HG03354 (cell line): ENCODE measurements at regions not wholly inside any gene's neighbourhood (a gene's known extent, or its start where the extent isn't known, plus 50 kb on each side); places are given as distances from the start of the nearest gene placed in this dataset.
A peak's percentile ranks its signal among the peaks of the same experiment; 100 is the strongest.
"Not testable (repeated sequence)": the region's sequence is repeated elsewhere in the genome, so short reads cannot be mapped to it uniquely, and the experiment has no call there.

ENCODE experiments used
- ATAC-seq: cut with Tn5 transposase; IDR thresholded peaks from one replicate; pipeline ENCODE4 v1.9.1; 2021; ENCODE audit warnings: mild to moderate bottlenecking; ENCODE audit not compliant: unreplicated experiment, poor library complexity, severe bottlenecking

DNA sequence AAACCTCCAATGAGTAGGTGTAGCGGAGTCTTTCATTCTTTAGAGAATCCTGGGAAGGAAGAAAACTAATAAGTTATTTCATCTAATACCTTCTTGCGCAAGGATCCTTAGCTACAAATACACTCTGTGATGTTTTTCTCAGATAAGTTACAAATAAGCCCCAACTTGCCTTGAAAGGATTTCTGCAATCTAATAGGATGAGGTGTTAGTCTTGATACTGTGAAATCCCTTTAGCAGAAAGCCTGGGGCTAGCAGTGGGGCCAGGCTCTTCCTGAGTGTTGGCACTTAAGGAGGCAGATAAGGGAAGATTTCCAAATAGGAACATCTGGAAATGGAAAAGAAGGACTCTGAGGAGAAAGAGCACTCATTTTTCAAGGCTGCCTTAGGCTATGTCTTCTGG, 168.0 kb upstream of the DAB1 start:
- ATAC-seq, result no peak

DNA sequence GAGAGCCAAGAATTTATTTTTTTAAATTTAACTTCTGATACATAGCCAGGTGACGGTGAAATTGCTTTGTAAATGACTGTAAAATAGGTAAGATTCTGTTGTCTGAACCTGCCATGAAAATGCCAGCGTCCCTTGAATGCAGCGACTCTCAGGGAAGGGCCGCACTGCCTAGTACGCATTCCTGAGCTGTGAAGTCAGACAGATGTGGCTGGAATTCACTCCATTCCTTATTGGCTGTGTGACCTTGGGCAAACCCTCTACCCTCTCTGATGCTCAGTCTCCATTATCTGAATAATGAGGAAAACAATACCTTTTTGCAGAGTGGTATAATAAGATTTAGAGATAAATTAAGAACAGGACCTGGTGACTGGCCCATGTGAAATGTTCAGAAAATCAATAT, 167.1 kb upstream of the DAB1 start:
- no peak for ATAC-seq

DNA sequence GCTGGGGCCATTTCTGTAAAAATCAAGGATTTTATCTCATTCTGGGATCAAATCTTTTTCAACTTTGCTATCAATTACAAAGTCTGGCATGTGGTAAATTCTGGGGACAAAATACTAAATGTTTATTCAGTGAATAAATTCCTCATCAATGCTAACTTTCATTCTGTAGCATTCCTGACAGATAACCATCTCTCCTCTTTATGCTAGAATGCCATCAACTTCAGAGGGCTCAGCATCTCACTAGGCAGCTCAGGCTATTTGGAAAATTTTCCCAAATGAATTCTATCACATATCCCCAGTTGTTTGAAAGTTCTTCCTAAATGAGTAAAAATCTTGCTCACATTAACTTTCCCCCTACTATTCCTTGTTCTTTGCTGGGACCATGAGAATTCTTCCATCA, 163.0 kb upstream of the DAB1 start:
- no peak for ATAC-seq

DNA sequence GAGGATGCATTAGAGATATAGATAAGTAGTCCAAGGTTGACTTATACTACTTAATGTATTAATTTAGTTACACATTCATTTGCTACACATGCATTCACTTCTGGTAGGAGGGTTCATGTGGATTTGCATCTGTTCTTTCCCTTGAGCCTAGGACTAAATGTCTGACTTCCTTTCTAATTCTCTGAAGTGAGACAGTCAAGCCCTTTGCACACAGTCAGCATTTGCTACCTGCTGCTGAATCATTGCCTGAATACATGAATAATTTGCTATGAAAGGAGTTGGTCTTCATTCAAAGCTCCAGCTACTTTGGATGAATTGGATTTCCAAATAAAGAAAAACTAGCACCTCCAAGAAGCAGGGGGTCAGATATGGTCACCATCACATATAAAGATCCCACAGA, 154.8 kb upstream of the DAB1 start:
- no peak for ATAC-seq

DNA sequence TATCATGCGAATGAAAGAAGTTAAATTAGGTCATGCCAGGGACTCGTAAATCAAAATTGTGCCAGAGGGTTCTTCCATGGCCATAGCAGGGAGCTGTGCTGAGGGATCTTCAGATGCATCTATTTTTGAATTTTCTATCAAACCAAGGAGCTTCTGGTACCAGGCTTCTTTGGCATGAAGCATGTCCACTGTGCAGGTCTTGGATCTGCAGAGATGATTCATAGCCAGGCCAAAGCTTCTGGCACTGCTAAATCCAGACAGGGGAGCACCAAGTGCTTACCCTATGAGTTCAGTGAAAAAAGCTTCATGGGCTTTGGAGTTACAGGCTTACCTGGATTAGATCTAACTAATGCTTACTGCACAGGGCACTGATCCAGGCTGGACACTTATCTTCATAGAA, 154.2 kb upstream of the DAB1 start:
- no peak for ATAC-seq

DNA sequence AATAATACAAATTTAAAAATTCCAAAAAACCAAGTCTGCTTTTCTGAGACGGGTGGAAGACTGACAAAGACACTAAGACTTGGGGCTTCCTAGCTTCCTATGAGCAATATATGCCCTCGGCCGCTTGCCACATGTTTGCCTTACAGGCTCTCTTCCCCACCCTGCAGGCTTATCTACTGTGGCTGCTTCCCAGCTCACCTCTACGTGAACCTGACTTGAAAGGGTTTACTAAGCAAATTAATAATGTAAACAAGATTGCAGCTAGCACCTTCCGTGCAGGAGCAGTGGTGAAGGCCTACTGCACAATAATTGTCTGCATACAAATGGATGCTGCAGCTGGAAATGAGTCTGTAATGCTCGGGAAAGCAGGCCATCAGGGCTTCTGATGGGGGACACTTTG, 152.9 kb upstream of the DAB1 start:
- ATAC-seq, result no peak

GRCh38 chr1:57572016-57572415, 148.2 kb upstream of the DAB1 start:
- ATAC-seq, result no peak

GRCh38 chr1:57558066-57558465, 134.2 kb upstream of the DAB1 start:
- ATAC-seq, result not testable (repeated sequence)

GRCh38 chr1:57553666-57554065, 129.8 kb upstream of the DAB1 start:
- ATAC-seq, result no peak

DNA sequence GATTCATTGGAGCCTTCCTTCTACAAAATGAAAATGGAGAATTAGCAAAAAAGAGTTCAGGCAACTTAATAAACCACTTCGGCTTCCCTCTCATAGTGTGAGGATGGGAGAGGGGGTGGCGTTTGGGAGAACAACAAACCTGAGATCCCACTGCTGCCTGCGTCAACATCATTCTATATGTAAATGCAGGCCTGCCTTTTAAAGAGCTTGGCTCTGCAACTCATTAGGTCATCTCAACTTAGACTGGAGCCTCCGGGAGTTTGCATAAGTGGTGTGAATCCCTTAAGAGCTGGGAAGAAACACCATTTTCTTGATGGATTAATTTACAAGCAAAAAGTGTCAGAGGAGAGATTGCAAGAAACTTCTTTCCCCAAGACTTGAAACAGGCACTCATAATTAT, 127.6 kb upstream of the DAB1 start:
- ATAC-seq, result no peak

GRCh38 chr1:57550092-57550491, 126.2 kb upstream of the DAB1 start:
- peak; percentile 75 for ATAC-seq

DNA sequence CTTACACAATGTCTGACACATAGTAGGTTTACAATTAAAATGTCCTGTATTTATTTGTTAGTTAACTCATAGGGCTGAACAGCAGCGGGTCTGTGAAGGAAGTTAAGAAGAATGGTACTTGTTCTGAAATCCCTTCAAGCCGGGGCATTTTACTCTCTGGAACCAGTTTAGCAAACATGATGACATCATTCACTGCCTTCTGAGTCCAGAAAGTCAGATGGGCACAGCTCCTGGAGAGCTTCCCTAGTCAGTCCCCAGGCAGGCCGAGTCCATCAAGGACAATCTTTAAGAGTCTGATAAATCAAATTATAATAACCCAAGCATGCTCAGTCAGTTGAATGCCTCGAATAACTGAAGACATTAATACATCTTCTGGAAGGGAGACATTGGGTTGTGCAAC, 125.4 kb upstream of the DAB1 start:
- ATAC-seq, result no peak

DNA sequence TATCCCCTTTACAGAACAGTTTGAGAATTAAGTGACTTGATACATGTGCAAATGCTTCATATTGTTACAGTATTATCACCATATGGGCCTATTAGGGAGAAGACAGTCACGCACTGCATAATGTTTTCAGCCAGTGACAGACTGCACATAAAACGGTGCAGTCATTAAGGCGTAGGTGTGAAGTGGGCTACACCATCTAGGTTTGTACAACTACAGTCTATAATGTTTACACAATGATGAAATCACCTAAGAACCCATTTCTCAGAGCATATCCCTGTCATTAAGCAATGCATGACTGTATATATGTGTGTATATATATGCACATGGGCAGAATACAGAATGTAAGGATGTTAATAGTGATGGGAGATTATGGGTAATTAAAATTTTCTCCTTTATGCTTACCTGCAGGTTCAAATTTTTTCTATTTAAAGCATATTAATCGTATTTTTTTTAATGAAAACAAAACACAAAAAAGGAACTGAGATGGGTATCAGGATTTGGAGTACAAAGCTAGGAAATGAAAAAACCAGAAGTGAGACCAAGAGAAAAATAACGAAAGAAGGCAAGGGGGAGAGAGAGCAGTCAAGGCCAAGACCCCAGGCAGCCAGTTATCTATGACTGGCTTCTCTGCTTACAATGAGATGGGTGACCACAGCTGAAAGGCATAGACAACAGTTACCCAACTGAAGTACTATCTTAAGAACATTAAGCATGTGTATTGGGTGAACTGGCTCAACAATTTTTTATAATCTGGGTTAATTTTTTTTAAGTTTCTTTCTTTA, 122.9 kb upstream of the DAB1 start:
- no peak for ATAC-seq

DNA sequence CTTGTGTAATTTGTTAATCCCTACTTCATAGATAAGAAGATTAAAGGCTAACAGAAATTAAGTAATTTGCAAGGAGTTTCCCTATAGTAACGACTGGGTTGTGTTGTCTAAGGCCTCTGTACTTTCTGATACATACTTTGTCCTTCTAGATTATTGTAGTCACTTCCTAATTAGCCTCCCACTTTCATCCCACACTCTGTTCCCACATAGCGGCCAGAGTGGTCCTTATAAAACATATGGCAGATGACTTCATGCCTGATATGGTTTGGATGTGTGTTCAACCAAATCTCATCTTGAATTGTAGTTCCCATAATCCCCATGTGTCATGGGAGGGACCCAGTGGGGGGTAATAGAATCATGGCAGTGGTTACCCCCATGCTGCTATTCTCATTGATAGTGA, 120.5 kb upstream of the DAB1 start:
- no peak for ATAC-seq

DNA sequence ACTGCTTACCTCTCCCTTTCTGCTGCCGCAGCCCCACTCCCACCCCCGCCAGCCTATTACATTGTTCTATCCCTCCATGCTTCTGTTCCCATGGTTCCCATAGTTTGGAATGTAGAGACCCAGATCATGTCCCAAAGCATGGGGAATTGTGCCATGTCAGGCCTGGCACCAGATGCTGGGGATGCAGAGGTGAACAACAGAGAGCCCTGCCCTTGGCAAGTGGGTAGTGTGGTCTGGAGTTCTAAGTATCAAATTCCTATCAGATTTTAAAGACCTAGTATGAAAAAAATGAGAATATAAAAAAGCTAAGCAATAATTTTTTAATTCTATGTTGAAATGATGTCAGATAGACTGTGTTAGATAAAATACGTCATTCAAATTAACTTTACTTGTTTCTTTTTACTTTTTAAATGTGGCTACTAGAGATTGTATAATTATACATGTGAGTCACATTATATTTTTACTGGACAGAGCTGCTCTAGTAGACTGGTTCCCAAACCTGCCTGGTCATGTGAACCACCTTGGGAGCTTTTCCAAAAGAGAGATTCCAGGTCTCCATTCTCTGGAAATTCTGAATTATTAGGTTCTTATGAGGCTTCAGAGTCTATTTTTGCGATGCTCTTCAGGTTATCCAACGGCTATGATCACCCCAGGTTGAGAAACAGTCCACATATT, 113.0 kb upstream of the DAB1 start:
- ATAC-seq, result no peak

- ATAC-seq, result no peak
Observed at GRCh38 chr1:57532299-57532698, 108.4 kb upstream of the DAB1 start.

GRCh38 chr1:57530911-57531260, 107.0 kb upstream of the DAB1 start:
- ATAC-seq, result not testable (repeated sequence)

DNA sequence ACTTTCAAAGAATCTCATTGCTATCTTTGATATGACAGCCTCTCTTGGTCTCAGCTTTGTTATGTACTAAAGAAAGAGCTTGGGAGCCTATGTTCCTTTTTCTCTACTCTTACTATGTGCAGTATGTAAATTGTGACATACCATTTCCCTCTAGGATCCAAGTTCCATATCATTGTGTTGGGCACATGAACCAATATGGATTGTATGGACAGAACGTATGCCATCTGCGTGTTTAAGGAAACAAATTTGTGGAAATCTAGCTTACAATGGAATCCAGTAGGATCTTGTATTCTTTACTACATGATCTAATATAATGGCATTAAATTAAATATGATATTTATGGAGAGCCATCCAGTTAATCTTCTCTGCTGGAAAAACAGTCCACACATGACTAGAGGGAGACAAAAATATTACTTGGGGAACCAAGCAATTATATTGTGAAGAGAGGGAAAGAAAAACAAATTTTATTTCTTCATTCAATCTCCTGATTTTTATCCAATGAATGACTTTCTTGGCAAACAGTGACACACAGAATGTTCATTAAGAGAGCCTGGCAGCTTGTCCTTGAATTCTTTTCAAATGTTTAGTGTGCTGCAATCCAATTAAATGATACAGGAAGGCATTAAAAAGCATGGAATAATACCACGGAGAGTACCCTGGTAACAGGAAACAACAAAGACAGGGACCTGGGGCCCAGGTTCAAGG, 106.5 kb upstream of the DAB1 start:
- no peak for ATAC-seq

GRCh38 chr1:57522575-57522974, 98.7 kb upstream of the DAB1 start:
- no peak for ATAC-seq

DNA sequence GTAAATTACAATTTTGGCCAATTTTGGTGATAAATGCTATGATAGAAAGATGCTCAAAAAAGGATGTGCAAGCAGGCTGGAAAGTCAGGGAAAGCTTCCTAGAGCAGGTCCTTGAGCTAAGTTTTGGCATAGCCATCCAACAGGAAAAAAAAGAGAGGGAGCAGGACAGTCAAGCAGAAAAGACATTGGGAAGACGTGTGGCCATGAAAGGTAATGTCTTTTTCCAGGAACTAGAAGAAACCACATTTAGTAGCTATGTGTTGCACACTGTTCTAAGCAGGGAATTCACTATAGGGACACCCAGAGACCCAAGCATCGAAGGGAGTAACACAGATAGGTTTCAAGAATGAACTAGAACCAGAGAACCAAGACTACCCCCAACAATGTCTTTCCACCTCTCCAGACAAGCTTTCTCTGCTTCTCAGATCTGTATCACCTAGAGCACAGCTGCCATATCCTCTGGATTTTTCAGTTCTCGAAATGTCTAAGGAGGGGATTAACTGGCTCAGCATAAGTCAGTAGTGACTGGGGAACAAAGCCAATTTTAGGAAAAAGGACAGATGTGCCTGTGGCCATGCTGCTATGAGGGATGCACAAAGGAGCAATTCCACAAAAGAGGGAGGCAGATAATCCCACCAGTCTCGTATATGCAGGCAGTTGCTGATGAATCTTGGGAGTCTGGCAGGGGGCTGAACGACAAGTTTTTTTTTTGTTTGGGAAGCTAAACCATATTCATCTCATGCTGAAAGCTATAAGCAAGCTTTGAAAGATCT, 97.1 kb upstream of the DAB1 start:
- no peak for ATAC-seq
